ENCODE measurements at regions not wholly inside any gene's neighbourhood (a gene's known extent, or its start where the extent isn't known, plus 50 kb on each side); places are given as distances from the start of the nearest gene placed in this dataset.

DNA sequence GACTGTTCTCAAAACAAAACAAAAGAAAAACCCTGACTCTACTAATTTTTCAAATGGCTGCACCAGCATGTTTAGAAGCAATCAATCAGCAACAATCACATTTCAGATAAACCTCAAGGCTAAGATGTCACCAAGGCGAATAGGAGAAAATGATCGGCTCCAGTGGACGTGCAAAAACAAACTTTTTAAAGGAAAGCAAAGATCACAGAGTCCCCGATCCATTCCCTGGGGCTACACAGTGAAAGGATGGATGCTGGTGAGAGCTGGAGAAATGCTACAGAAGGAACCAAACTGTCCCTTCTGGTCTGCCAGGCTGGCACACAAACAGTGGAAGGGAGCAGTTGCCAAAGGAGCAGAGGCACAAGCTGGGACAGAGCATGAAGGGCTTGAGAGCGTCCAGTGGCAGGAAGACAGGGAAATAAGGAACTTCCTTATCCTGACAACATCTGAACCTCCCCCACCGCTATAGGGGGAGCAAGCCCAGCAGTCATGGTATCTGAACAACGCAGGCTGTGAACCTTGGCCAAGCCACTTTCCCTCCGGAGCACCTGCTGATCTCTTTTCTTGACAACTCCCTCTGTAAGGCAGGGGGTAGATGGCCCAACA lies 73.7 kb upstream of the HIVEP1 start (continued):
- TF ChIP-seq ZBTB7A (IDR thresholded peaks at IDR 0.05; ENCODE audit: borderline replicate concordance, control insufficient read depth, low read depth, low read length), result peak; percentile 80; the same call in 1 of the 2 replicates
- TF ChIP-seq SMARCC2 (IDR thresholded peaks at IDR 0.05; ENCODE audit: low read depth), result peak; percentile 96
- TF ChIP-seq, protein P1, sequence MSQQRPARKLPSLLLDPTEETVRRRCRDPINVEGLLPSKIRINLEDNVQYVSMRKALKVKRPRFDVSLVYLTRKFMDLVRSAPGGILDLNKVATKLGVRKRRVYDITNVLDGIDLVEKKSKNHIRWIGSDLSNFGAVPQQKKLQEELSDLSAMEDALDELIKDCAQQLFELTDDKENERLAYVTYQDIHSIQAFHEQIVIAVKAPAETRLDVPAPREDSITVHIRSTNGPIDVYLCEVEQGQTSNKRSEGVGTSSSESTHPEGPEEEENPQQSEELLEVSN (IDR thresholded peaks at IDR 0.05; ENCODE audit: borderline replicate concordance in 1 of 2, extremely low read depth in 1 of 2, insufficient read depth in 1 of 2, insufficient read length in 1 of 2, low read depth in 1 of 2, low read length in 1 of 2, poor library complexity in 1 of 2, severe bottlenecking in 1 of 2), result peak; percentile 75 to 79
- TF ChIP-seq, protein P2, sequence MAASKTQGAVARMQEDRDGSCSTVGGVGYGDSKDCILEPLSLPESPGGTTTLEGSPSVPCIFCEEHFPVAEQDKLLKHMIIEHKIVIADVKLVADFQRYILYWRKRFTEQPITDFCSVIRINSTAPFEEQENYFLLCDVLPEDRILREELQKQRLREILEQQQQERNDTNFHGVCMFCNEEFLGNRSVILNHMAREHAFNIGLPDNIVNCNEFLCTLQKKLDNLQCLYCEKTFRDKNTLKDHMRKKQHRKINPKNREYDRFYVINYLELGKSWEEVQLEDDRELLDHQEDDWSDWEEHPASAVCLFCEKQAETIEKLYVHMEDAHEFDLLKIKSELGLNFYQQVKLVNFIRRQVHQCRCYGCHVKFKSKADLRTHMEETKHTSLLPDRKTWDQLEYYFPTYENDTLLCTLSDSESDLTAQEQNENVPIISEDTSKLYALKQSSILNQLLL (CRISPR knock-in tag; IDR thresholded peaks at IDR 0.05; ENCODE audit: borderline replicate concordance), result no peak
- TF ChIP-seq NFATC3 (IDR thresholded peaks at IDR 0.05), result peak; percentile 76; the same call in 1 of the 2 replicates
- TF ChIP-seq, protein P3, sequence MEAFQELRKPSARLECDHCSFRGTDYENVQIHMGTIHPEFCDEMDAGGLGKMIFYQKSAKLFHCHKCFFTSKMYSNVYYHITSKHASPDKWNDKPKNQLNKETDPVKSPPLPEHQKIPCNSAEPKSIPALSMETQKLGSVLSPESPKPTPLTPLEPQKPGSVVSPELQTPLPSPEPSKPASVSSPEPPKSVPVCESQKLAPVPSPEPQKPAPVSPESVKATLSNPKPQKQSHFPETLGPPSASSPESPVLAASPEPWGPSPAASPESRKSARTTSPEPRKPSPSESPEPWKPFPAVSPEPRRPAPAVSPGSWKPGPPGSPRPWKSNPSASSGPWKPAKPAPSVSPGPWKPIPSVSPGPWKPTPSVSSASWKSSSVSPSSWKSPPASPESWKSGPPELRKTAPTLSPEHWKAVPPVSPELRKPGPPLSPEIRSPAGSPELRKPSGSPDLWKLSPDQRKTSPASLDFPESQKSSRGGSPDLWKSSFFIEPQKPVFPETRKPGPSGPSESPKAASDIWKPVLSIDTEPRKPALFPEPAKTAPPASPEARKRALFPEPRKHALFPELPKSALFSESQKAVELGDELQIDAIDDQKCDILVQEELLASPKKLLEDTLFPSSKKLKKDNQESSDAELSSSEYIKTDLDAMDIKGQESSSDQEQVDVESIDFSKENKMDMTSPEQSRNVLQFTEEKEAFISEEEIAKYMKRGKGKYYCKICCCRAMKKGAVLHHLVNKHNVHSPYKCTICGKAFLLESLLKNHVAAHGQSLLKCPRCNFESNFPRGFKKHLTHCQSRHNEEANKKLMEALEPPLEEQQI (IDR thresholded peaks at IDR 0.05), result peak; percentile 100
- peak; percentile 98 for TF ChIP-seq CBFA2T2 (conservative IDR thresholded peaks at IDR 0.05)
- peak; percentile 100 for TF ChIP-seq GATA2 (CRISPR knock-in tag; IDR thresholded peaks at IDR 0.05)
- TF ChIP-seq TARDBP (IDR thresholded peaks at IDR 0.05), result peak; percentile 93
- peak; percentile 95 for TF ChIP-seq ZBED1 (IDR thresholded peaks at IDR 0.05)
- TF ChIP-seq ZKSCAN8 (CRISPR knock-in tag; IDR thresholded peaks at IDR 0.05), result peak; percentile 73; the same call in 1 of the 2 replicates
- peak; percentile 85 for TF ChIP-seq MEIS2 (IDR thresholded peaks at IDR 0.05; ENCODE audit: partially characterized antibody)
- TF ChIP-seq, protein P4, sequence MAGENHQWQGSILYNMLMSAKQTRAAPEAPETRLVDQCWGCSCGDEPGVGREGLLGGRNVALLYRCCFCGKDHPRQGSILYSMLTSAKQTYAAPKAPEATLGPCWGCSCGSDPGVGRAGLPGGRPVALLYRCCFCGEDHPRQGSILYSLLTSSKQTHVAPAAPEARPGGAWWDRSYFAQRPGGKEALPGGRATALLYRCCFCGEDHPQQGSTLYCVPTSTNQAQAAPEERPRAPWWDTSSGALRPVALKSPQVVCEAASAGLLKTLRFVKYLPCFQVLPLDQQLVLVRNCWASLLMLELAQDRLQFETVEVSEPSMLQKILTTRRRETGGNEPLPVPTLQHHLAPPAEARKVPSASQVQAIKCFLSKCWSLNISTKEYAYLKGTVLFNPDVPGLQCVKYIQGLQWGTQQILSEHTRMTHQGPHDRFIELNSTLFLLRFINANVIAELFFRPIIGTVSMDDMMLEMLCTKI (IDR thresholded peaks at IDR 0.05; ENCODE audit: partially characterized antibody), result no peak
- peak; percentile 29 to 76 for TF ChIP-seq FOXA3 (CRISPR knock-in tag; conservative IDR thresholded peaks at IDR 0.05 in 1 of 2, IDR thresholded peaks at IDR 0.05 in 1 of 2)
- peak; percentile 95 for TF ChIP-seq CXXC5 (CRISPR knock-in tag; IDR thresholded peaks at IDR 0.05)
- peak; percentile 83; the same call in 1 of the 2 replicates for TF ChIP-seq OTX1 (CRISPR knock-in tag; IDR thresholded peaks at IDR 0.05)
- TF ChIP-seq DMBX1 (CRISPR knock-in tag; IDR thresholded peaks at IDR 0.05; ENCODE audit: borderline replicate concordance), result peak; percentile 96
- TF ChIP-seq PYGO2 (tag; IDR thresholded peaks at IDR 0.05), result 0 out of 2 replicates have a peak, but pooled peaks have one; percentile 72
- TF ChIP-seq HDGF (IDR thresholded peaks at IDR 0.05), result peak; percentile 37; the same call in 1 of the 2 replicates
- peak; percentile 98 for TF ChIP-seq GATAD2A (IDR thresholded peaks at IDR 0.05)
- TF ChIP-seq, protein P5, sequence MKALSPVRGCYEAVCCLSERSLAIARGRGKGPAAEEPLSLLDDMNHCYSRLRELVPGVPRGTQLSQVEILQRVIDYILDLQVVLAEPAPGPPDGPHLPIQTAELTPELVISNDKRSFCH (CRISPR knock-in tag; IDR thresholded peaks at IDR 0.05), result no peak
- TF ChIP-seq, protein P5 (tag; IDR thresholded peaks at IDR 0.05), result peak; percentile 96
- no peak for TF ChIP-seq ZNF507 (tag; conservative IDR thresholded peaks at IDR 0.05)
- TF ChIP-seq ZSCAN29 (IDR thresholded peaks at IDR 0.05), result no peak

Data from K562 (cell line).